ENCODE measurements at regions not wholly inside any gene's neighbourhood (a gene's known extent, or its start where the extent isn't known, plus 50 kb on each side); places are given as distances from the start of the nearest gene placed in this dataset.

- intact Hi-C loops (cut with DNase I) = loop anchor here (5.0 kb wide), 2 partner anchors 96 to 181 kb away; no protein-coding TSS in a partner anchor
These were observed 393.1 kb downstream of the MAN2A1 start for GRCh38 chr5:110082863-110083262.

GRCh38 chr5:110085826-110086225, 396.1 kb downstream of the MAN2A1 start:
- no peak for DNase-seq (ENCODE audit: low spot score in 2 of 2)
- Histone ChIP-seq H3K36me3 (no peaks in the 10 kb centered on the region), H3K9me3 (no peaks in the 10 kb centered on the region), H3K4me3 (no peak overlapping the region), H3K27me3 (no peaks in the 10 kb centered on the region), H3K4me1 (peaks cover 0 to 25% of the 10 kb centered on the region in 2 donors), H3K27ac (peak overlapping the region; percentile 26 to 66)
- intact Hi-C loops (cut with DNase I) = loop anchor here (5.0 kb wide), 2 partner anchors 84 to 394 kb away; no protein-coding TSS in a partner anchor
- TF ChIP-seq CTCF (IDR thresholded peaks at IDR 0.05) = no peak

More at GRCh38 chr5:110082863-110083262, 393.1 kb downstream of the MAN2A1 start:
- Histone ChIP-seq H3K9me3 (no peaks in the 10 kb centered on the region), H3K27me3 (no peaks in the 10 kb centered on the region), H3K36me3 (no peaks in the 10 kb centered on the region), H3K27ac (no peak overlapping the region), H3K4me3 (no peak overlapping the region), H3K4me1 (peaks cover 0 to 17% of the 10 kb centered on the region in 2 donors)
- no peak for DNase-seq (ENCODE audit: low spot score in 2 of 2)
- no peak for TF ChIP-seq CTCF (IDR thresholded peaks at IDR 0.05)

- peaks cover 0 to 25% of the 10 kb centered on the region in 2 donors for H3K4me1 ChIP-seq
- H3K36me3 ChIP-seq = no peaks in the 10 kb centered on the region
- no peaks in the 10 kb centered on the region for H3K9me3 ChIP-seq
- TF ChIP-seq CTCF (IDR thresholded peaks at IDR 0.05) = no peak
- no peaks in the 10 kb centered on the region for H3K27me3 ChIP-seq
- intact Hi-C loops (cut with DNase I) = loop anchor here (1.0 to 5.0 kb wide), 3 partner anchors 49 to 395 kb away; no protein-coding TSS in a partner anchor
- no peak overlapping the region for H3K4me3 ChIP-seq
- H3K27ac ChIP-seq = peak overlapping the region; percentile 52 to 66
- DNase-seq (ENCODE audit: low spot score in 2 of 2) = peak; percentile 42 to 91
These were observed 397.1 kb downstream of the MAN2A1 start for GRCh38 chr5:110086658-110087388.

- intact Hi-C loops (cut with DNase I) = loop anchor here (1.0 to 5.0 kb wide), 4 partner anchors 15 to 396 kb away; no protein-coding TSS in a partner anchor
These were observed 398.1 kb downstream of the MAN2A1 start for GRCh38 chr5:110087829-110088228.

More at GRCh38 chr5:110087829-110088228, 398.1 kb downstream of the MAN2A1 start:
- Histone ChIP-seq H3K4me3 (no peak overlapping the region), H3K4me1 (peaks cover 0 to 25% of the 10 kb centered on the region in 2 donors), H3K9me3 (no peaks in the 10 kb centered on the region), H3K27me3 (no peaks in the 10 kb centered on the region), H3K27ac (peak overlapping the region; percentile 52 to 66), H3K36me3 (no peaks in the 10 kb centered on the region)
- no peak for DNase-seq (ENCODE audit: low spot score in 2 of 2)
- no peak for TF ChIP-seq CTCF (IDR thresholded peaks at IDR 0.05)
